WERI-Rb-1 (cell line): ENCODE measurements at regions not wholly inside any gene's neighbourhood (a gene's known extent, or its start where the extent isn't known, plus 50 kb on each side); places are given as distances from the start of the nearest gene placed in this dataset.

Experiments
- DNase-seq: peaks from one replicate; pipeline ENCODE4 v3.0.0-alpha.2; 2020
- H3K27ac ChIP-seq: fragments of 250-450 bp; sonication (Bioruptor Pico); 2 replicates; pipeline ENCODE4 v1.5.1; 2020; ENCODE audit warnings: mild to moderate bottlenecking, moderate library complexity
- H3K27me3 ChIP-seq: fragments of 250-450 bp; sonication (Bioruptor Pico); 2 replicates; pipeline ENCODE4 v1.5.1; 2021; ENCODE audit warnings: mild to moderate bottlenecking, low read depth, moderate library complexity; ENCODE audit not compliant: insufficient read depth, severe bottlenecking
- H3K36me3 ChIP-seq: fragments of 250-450 bp; sonication (Bioruptor Pico); 2 replicates; pipeline ENCODE4 v1.5.1; 2020; ENCODE audit warnings: mild to moderate bottlenecking, moderate library complexity
- H3K4me3 ChIP-seq: 2 replicates; pipeline ENCODE4 v1.5.1; 2011; ENCODE audit warnings: low read depth, mild to moderate bottlenecking, control low read depth, low read length
- H3K9me3 ChIP-seq: fragments of 250-450 bp; sonication (Bioruptor Pico); 2 replicates; pipeline ENCODE4 v1.5.1; 2021; ENCODE audit warnings: mild to moderate bottlenecking, moderate library complexity; ENCODE audit not compliant: severe bottlenecking
- CTCF ChIP-seq: IDR thresholded peaks from 2 replicates; pipeline ENCODE4 v1.5.1; 2011; ENCODE audit warnings: low read depth, mild to moderate bottlenecking, control low read depth, inconsistent platforms, low read length

GRCh38 chr5:74419468-74419867 lies 221.1 kb downstream of the ENC1 start:
- no peak overlapping the region for H3K27ac ChIP-seq
- no peak for TF ChIP-seq CTCF
- H3K4me3 ChIP-seq = no peak overlapping the region
- no peaks in the 10 kb centered on the region for H3K9me3 ChIP-seq
- H3K36me3 ChIP-seq = no peaks in the 10 kb centered on the region
- no peaks in the 10 kb centered on the region for H3K27me3 ChIP-seq
- DNase-seq = no peak

GRCh38 chr5:74418709-74419108 lies 221.8 kb downstream of the ENC1 start:
- Histone ChIP-seq H3K36me3 (no peaks in the 10 kb centered on the region), H3K9me3 (no peaks in the 10 kb centered on the region), H3K4me3 (no peak overlapping the region), H3K27me3 (no peaks in the 10 kb centered on the region), H3K27ac (peak overlapping the region; percentile 29)
- no peak for DNase-seq
- TF ChIP-seq CTCF = no peak

GRCh38 chr5:74418261-74418660 lies 222.3 kb downstream of the ENC1 start:
- H3K9me3 ChIP-seq = no peaks in the 10 kb centered on the region
- H3K27me3 ChIP-seq = no peaks in the 10 kb centered on the region
- peak overlapping the region; percentile 81 for H3K27ac ChIP-seq
- DNase-seq = no peak
- TF ChIP-seq CTCF = no peak
- no peaks in the 10 kb centered on the region for H3K36me3 ChIP-seq
- no peak overlapping the region for H3K4me3 ChIP-seq

- no peaks in the 10 kb centered on the region for H3K36me3 ChIP-seq
- peak; percentile 70 for DNase-seq
- H3K27ac ChIP-seq = peak overlapping the region; percentile 81
Observed at GRCh38 chr5:74415695-74416102, 224.8 kb downstream of the ENC1 start.

GRCh38 chr5:74414228-74414627 lies 226.3 kb downstream of the ENC1 start:
- DNase-seq = peak; percentile 28
- H3K4me3 ChIP-seq = no peak overlapping the region
- no peaks in the 10 kb centered on the region for H3K9me3 ChIP-seq
- H3K27me3 ChIP-seq = no peaks in the 10 kb centered on the region
- no peak for TF ChIP-seq CTCF
- H3K27ac ChIP-seq = peak overlapping the region; percentile 81
- no peaks in the 10 kb centered on the region for H3K36me3 ChIP-seq

More at GRCh38 chr5:74415695-74416102, 224.8 kb downstream of the ENC1 start:
- no peak for TF ChIP-seq CTCF
- H3K4me3 ChIP-seq = peak overlapping the region; percentile 20
- no peaks in the 10 kb centered on the region for H3K27me3 ChIP-seq
- no peaks in the 10 kb centered on the region for H3K9me3 ChIP-seq

GRCh38 chr5:74413403-74414048 lies 227.0 kb downstream of the ENC1 start:
- no peaks in the 10 kb centered on the region for H3K36me3 ChIP-seq
- H3K4me3 ChIP-seq = no peak overlapping the region
- peak overlapping the region; percentile 81 for H3K27ac ChIP-seq
- no peaks in the 10 kb centered on the region for H3K9me3 ChIP-seq
- TF ChIP-seq CTCF = no peak
- H3K27me3 ChIP-seq = no peaks in the 10 kb centered on the region
- no peak for DNase-seq
